Aorta (tissue), 5 donors: ENCODE measurements at regions not wholly inside any gene's neighbourhood (a gene's known extent, or its start where the extent isn't known, plus 50 kb on each side); places are given as distances from the start of the nearest gene placed in this dataset.

ENCODE experiments used
- ATAC-seq: fragments of 200-7000 bp; cut with Tn5 transposase; one replicate; pipeline ENCODE4 v1.9.1; 2022; ENCODE audit warnings: moderate library complexity; ENCODE audit not compliant: low FRiP score
- DNase-seq, 2 donors: peaks; one replicate each; pipeline ENCODE4 v3.0.0-alpha.2; 2020
- H3K27ac ChIP-seq, 2 donors: one replicate each; pipeline ENCODE4 v1.5.1; 2013; ENCODE audit warnings: low read length in 2 of 2, mild to moderate bottlenecking in 2 of 2, moderate library complexity in 2 of 2, control low read depth in 1 of 2, inconsistent platforms in 1 of 2, low read depth in 1 of 2
- H3K27me3 ChIP-seq, 2 donors: one replicate each; pipeline ENCODE4 v1.6.1; 2013; ENCODE audit warnings: control low read depth in 1 of 2, low read length in 1 of 2, mild to moderate bottlenecking in 1 of 2, moderate library complexity in 1 of 2; ENCODE audit not compliant: insufficient read depth in 2 of 2, control insufficient read depth in 1 of 2
- H3K36me3 ChIP-seq, 2 donors: one replicate each; pipeline ENCODE4 v1.6.1; 2013; ENCODE audit warnings: control low read depth in 1 of 2, low read length in 1 of 2, mild to moderate bottlenecking in 1 of 2; ENCODE audit not compliant: insufficient read depth in 2 of 2, control insufficient read depth in 1 of 2
- H3K4me1 ChIP-seq, 2 donors: one replicate each; pipeline ENCODE4 v1.6.1; 2013; ENCODE audit warnings: low read length in 2 of 2, control low read depth in 1 of 2, mild to moderate bottlenecking in 1 of 2, moderate library complexity in 1 of 2; ENCODE audit not compliant: insufficient read depth in 2 of 2, control insufficient read depth in 1 of 2
- H3K4me3 ChIP-seq, 2 donors: one replicate each; pipeline ENCODE4 v1.5.1; 2013; ENCODE audit warnings: low read length in 2 of 2, control low read depth in 1 of 2, mild to moderate bottlenecking in 1 of 2
- H3K9me3 ChIP-seq: one replicate; pipeline ENCODE4 v1.6.1; 2013; ENCODE audit warnings: mild to moderate bottlenecking, low read length; ENCODE audit not compliant: control insufficient read depth
- WGBS, 2 donors: extraction: QIAGEN DNeasy Blood & Tissue Kit; methylation state at CpG; one replicate each; pipeline ENCODE4 v1.1.7; 2013; 5-methylcytosine and 5-hydroxymethylcytosine counted together
- intact Hi-C, 2 donors: fragments of 100-400 bp; cut with DNase I; formaldehyde crosslinking; loops; one replicate each; pipeline versions ENCODE4 v1.14.2 to v1.15.0; 2022
- donor health status: healthy with polysubstance abuse.
- donor health status: Bipolar disorder and iron deficiency.
- donor health status: DM: no; HTN: no; CAD: no.
- donor health status: DM: no; HTN: no; CAD: no.
- donor health status: DM: yes; HTN: yes; CAD: no.

- Histone ChIP-seq H3K27me3 (no peaks in the 10 kb centered on the region), H3K9me3 (no peaks in the 10 kb centered on the region), H3K4me1 (no peaks in the 10 kb centered on the region), H3K36me3 (no peaks in the 10 kb centered on the region), H3K4me3 (no peak overlapping the region), H3K27ac (peak overlapping the region; percentile 25 to 58)
- ATAC-seq (no peak), DNase-seq (no peak)
- 95 to 97% methylated on average over 5 of the region's 5 CpGs for WGBS, 2 donors
- intact Hi-C loops = no loop called here
Observed at GRCh38 chr4:158313566-158313965, 103.3 kb downstream of the TMEM144 start.

GRCh38 chr4:158314756-158315487, 104.6 kb downstream of the TMEM144 start:
- WGBS, 2 donors = 59 to 61% methylated on average over 5 of the region's 5 CpGs
- Histone ChIP-seq H3K27me3 (no peaks in the 10 kb centered on the region), H3K4me3 (no peak overlapping the region), H3K27ac (peak overlapping the region; percentile 96), H3K9me3 (no peaks in the 10 kb centered on the region), H3K36me3 (no peaks in the 10 kb centered on the region), H3K4me1 (no peaks in the 10 kb centered on the region)
- ATAC-seq = peak; percentile 90
- DNase-seq = no peak
- intact Hi-C loops = loop anchor here in 1 of 2 donors (5.0 kb wide), 1 partner anchor 57 kb away; no protein-coding TSS in a partner anchor

- Histone ChIP-seq H3K4me3 (no peak overlapping the region), H3K36me3 (no peaks in the 10 kb centered on the region), H3K9me3 (no peaks in the 10 kb centered on the region), H3K27ac (peak overlapping the region in 1 of 2 donors; percentile 96), H3K4me1 (no peaks in the 10 kb centered on the region), H3K27me3 (no peaks in the 10 kb centered on the region)
- ATAC-seq = no peak
- intact Hi-C loops = loop anchor here in 1 of 2 donors (5.0 kb wide), 1 partner anchor 57 kb away; no protein-coding TSS in a partner anchor
- 44 to 53% methylated on average over 2 of the region's 2 CpGs for WGBS, 2 donors
- no peak for DNase-seq
Observed at GRCh38 chr4:158315706-158316105, 105.4 kb downstream of the TMEM144 start.

GRCh38 chr4:158316264-158316663, 106.0 kb downstream of the TMEM144 start:
- 28 to 36% methylated on average over 1 of the region's 1 CpG for WGBS, 2 donors
- Histone ChIP-seq H3K4me1 (no peaks in the 10 kb centered on the region), H3K27me3 (no peaks in the 10 kb centered on the region), H3K4me3 (no peak overlapping the region), H3K27ac (peak overlapping the region in 1 of 2 donors; percentile 49), H3K36me3 (no peaks in the 10 kb centered on the region), H3K9me3 (no peaks in the 10 kb centered on the region)
- DNase-seq (no peak), ATAC-seq (no peak)
- intact Hi-C loops = loop anchor here in 1 of 2 donors (5.0 kb wide), 1 partner anchor 56 kb away; no protein-coding TSS in a partner anchor

GRCh38 chr4:158319880-158320279, 109.6 kb downstream of the TMEM144 start:
- WGBS, 2 donors = 93 to 99% methylated on average over 7 of the region's 7 CpGs
- H3K36me3 ChIP-seq = no peaks in the 10 kb centered on the region
- intact Hi-C loops = loop anchor here in 1 of 2 donors (5.0 kb wide), 1 partner anchor 52 kb away; no protein-coding TSS in a partner anchor
- no peaks in the 10 kb centered on the region for H3K27me3 ChIP-seq
- no peaks in the 10 kb centered on the region for H3K9me3 ChIP-seq
- H3K27ac ChIP-seq = no peak overlapping the region
- no peak for ATAC-seq
- no peak overlapping the region for H3K4me3 ChIP-seq
- DNase-seq = no peak
- H3K4me1 ChIP-seq = no peaks in the 10 kb centered on the region

- intact Hi-C loops = no loop called here
- DNase-seq (no peak), ATAC-seq (no peak)
- no peaks in the 10 kb centered on the region for H3K4me1 ChIP-seq
- no peaks in the 10 kb centered on the region for H3K9me3 ChIP-seq
- 77 to 86% methylated on average over 1 of the region's 1 CpG for WGBS, 2 donors
- no peak overlapping the region for H3K27ac ChIP-seq
- no peaks in the 10 kb centered on the region for H3K27me3 ChIP-seq
- no peaks in the 10 kb centered on the region for H3K36me3 ChIP-seq
- H3K4me3 ChIP-seq = no peak overlapping the region
Observed at GRCh38 chr4:158322109-158322508, 111.8 kb downstream of the TMEM144 start.

GRCh38 chr4:158327525-158327924, 117.2 kb downstream of the TMEM144 start:
- Histone ChIP-seq H3K4me1 (no peaks in the 10 kb centered on the region), H3K27me3 (no peaks in the 10 kb centered on the region), H3K27ac (no peak overlapping the region), H3K9me3 (no peaks in the 10 kb centered on the region), H3K4me3 (no peak overlapping the region), H3K36me3 (no peaks in the 10 kb centered on the region)
- 57 to 61% methylated on average over 5 of the region's 5 CpGs for WGBS, 2 donors
- intact Hi-C loops = no loop called here
- ATAC-seq (no peak), DNase-seq (no peak)

GRCh38 chr4:158331863-158332262, 121.6 kb downstream of the TMEM144 start:
- no peak for DNase-seq
- Histone ChIP-seq H3K36me3 (no peaks in the 10 kb centered on the region), H3K4me3 (no peak overlapping the region), H3K27me3 (no peaks in the 10 kb centered on the region), H3K9me3 (no peaks in the 10 kb centered on the region), H3K27ac (no peak overlapping the region), H3K4me1 (no peaks in the 10 kb centered on the region)
- intact Hi-C loops = no loop called here
- ATAC-seq = no peak

GRCh38 chr4:158333820-158334219, 123.5 kb downstream of the TMEM144 start:
- Histone ChIP-seq H3K4me1 (no peaks in the 10 kb centered on the region), H3K27me3 (no peaks in the 10 kb centered on the region), H3K36me3 (no peaks in the 10 kb centered on the region), H3K9me3 (no peaks in the 10 kb centered on the region), H3K27ac (no peak overlapping the region), H3K4me3 (no peak overlapping the region)
- intact Hi-C loops = no loop called here
- no peak for ATAC-seq
- WGBS, 2 donors = 95 to 98% methylated on average over 3 of the region's 3 CpGs
- DNase-seq = no peak
